Activated CD8-positive, alpha-beta memory T cell treated with anti-CD3 and anti-CD28 coated beads, Interleukin-2, amount 50 U/mL, for 24 hours (primary cell): ENCODE measurements at regions not wholly inside any gene's neighbourhood (a gene's known extent, or its start where the extent isn't known, plus 50 kb on each side); places are given as distances from the start of the nearest gene placed in this dataset.

Experiments used
- DNase-seq: peaks from one replicate; pipeline ENCODE4 v3.0.0-alpha.2; 2020; ENCODE audit errors: extremely low read depth

DNA sequence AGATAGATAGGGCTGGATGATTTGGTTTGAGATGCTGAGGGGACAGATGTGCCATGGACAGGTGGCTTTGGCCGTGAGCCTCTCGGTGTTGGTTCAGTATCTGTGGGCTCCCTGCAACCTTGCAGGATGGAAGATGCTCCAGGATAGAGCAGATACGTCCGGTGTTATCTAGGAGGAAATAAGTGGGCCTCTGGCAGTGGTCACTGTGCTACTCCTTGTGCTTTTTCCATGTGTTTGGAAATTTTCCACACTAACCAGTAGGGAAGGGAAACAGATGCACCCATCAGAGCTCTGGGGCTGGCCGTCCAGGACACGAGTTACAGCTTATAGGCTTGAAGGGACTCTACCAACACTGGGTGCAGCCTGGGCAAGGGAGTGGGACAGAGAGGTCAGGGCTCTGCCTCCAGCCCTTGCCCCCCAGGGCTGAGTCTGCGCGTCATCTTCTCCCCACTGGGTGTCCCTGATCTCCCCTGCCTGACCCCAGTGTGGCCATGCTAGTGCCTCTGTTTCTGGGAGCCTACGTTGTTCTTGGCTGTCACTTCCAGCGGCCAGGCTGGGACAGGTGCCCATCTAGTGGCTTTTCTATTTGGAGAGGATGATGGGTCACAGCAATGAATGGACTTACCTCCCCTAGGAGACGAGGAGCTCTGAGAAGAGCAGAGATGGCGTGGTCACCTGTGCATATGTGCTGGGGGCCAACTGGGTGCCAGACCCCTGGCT lies 166.9 kb downstream of the SEC14L1 start:
- no peak for DNase-seq

DNA sequence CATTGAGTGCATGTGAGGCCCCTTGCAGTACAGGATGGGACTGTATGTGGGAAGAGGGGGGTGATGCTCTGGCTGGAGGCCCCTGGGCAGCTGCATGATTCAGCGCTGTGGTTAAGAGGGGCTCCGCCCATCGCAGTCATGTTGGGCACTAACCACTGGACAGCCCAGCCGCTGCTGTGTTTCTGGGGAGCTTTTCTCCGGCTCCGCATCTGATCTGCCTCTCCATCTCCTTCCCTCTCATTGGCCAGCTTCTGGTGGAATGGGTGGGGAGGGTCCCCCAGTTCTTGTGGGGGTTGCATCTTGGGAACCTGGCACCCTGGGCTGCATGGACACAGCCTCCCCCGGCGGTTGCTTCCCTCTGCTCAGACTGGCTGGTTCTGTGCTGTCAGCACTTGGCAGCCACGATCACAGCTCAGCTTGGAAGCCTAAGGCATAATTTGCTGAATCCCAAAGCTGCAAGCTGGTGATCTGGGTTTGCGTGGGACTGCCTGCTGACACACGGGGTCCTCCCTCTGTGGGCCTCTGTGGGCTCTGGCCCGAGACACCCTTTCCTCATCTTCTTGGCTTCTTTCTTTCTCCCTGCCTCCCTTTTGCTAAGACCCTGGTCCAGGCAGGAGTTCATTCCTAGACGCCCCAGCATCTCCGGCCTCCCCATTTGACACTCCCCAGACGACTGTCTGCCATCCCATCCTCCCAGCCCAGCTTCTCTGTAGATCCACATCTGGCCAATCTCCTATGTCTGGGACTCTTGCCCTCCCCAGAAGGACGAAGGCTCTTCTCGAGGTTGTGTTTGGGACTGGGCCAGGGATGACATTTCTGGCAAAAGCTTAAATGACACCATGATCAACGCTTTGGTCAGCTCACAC lies 168.3 kb downstream of the SEC14L1 start:
- no peak for DNase-seq

DNA sequence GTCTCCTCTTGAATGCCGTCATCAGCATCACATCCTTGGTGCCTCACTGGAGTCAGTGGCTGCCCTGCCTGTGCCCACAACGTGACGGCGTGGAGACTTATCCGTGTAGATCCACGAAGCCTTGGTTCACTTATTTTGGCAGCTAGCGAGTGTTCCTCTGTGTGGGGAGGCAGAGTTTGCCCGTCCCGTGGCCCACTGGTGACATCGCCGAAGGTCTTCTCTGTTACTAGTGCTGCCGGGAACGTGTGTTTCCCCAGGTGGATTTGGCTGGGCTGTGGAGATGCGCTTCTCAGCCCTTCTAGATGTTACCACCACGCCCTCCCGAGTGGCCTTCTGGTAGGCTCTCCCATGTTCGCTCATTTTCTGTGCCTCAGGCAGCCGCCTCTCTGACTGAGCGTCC lies 169.6 kb downstream of the SEC14L1 start:
- DNase-seq, result no peak

DNA sequence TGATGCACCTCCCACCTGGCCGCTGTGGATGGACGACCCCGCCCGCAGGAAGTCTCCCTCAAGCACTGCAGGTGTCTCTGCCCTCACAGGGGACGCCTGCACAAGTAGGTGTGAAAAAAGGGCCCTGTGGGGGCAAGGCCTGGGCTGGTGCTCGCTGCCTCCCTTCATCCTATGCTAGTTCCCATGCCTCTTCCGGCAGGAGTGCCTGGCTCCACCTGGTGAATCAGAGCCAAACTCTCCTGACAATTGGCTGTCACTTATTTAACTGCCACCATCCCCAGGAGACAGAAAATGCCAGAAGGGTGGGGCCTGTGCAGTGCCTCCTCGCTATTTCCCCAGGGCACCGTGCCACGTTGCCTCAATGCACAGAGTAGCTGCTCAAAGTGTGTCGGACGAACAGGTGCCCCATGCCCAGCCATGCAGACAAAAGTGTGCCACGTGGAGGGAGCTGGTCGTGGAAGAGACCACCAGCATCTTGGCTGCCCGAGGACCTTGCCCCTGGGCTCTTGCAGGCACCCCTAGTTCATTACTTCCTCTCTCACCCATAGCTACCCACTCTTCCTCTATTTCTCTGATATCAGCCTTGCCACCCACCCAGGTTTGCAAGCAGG lies 170.7 kb downstream of the SEC14L1 start:
- no peak for DNase-seq

DNA sequence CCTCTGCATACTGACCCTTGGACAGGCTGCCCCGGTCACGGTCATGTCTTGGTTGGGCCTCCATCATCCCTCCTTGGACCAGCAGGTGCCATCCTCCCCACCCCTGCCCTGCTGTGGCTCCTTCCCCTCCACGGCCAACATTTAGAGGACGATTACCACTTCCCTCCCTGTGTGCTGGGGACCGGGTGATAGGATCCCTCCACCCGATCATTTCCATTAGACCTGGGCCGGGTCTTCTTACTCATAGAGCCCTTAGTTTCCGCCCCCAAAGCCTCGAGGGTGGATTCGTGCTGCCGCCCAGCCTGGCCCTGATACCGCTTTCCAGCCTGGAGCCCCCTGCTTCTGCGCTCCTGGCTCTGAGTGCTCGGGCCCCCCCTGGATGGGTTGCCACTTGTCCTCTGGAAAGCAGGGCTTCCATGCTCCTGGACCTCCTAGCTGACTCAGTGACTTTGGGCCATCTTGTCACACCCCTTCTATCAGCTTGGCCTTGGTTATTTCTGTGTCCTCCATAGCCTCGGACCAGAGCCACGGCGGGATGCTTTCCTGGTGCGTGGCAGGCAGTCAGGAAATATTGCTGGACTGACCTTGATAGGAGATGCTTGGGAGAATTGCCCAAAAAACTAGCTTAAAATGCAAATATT lies 171.4 kb downstream of the SEC14L1 start:
- DNase-seq, result no peak

DNA sequence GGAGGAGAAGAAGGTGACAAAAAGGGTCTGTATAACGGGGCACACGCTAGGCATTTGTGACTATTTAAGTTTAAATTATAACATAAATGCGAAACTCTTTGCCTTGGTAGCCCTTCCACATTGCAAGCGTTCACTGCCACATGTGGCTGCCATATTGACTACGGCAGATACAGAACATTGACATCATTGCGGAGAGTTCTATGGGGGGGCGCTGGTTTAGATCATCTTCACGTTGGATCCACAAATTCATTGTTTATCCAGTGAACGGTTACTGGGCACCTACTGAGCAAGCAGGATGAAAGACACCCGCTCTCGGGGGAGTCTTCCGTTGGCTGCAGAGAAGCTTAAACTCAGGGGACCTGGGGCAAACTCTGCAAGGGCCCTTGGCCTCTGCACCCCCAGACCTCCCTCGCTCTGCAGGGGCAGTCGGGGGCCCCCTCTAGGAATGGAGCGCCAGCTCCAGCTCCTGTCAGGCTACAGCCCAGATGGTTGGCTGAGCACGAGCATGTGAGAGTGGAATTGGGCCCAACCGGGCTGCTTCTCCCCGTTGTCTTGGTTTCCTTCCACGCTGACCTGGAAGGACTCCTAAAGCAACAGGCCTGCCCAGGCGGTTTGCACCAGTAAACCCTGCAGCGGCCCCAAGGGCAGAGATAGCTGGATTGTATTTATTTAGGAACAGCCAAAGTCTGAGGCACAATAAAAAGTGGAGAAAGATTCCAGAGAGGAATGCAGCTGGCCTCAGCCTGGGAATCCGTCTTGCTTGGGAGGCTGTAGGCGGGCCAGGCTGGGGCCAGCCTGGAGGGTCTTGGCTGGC lies 172.2 kb downstream of the SEC14L1 start:
- DNase-seq, result no peak

DNA sequence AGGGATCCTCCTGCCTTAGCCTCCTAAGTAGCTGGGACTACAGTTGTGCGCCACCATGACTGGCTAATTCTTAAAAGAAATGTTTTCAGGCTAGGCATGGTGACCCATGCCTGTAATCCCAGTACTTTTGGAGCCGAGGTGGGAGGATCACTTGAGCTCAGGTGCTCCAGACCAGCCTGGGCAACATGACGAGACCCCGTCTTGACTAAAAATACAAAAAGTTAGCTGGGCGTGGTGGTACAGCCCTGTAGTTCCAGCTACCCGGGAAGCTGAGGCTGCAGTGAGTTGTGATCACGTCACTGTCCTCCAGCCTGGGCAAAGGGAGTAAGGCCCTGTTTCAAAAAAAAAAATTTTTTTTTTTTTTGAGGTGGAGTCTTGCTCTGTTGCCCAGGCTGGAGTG lies 173.1 kb downstream of the SEC14L1 start:
- no peak for DNase-seq

DNA sequence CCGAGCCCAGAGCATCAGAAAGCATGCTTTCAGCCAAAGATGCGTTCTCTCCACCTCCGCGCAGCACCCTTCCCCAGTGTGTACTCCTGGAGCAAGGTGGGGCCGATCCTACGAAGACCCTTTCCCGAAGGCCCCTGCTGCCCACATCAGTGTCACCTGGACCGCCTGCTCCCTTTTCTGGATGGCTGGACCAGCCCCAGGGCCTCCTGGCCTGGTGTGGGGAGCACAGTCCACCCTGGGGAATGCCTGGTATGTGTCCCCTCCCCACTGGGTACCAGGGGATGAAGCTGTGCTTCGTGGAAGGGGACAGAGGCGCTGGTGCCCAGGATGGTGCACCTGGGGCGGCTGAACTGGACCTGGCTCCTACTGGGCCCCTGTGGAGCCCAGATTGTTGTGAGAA lies 173.8 kb downstream of the SEC14L1 start:
- no peak for DNase-seq

DNA sequence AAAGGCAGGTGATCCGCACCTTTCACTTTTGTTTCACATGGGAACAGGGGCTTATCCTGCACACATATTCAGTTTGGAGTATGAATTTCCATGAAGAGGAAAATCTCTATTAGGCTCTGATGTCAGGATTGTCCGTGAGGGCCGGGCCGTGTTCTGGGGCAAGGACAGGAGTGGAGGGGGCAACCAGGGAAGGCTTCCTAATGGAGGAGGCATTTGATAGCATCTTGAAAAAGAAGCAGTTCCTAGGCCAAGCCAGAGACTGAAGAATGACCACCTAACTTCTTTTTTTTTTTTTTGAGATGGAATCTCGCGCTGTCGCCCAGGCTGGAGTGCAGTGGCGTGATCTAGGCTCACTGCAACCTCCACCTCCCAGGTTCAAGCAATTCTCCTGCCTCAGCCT lies 174.2 kb downstream of the SEC14L1 start:
- DNase-seq, result no peak

DNA sequence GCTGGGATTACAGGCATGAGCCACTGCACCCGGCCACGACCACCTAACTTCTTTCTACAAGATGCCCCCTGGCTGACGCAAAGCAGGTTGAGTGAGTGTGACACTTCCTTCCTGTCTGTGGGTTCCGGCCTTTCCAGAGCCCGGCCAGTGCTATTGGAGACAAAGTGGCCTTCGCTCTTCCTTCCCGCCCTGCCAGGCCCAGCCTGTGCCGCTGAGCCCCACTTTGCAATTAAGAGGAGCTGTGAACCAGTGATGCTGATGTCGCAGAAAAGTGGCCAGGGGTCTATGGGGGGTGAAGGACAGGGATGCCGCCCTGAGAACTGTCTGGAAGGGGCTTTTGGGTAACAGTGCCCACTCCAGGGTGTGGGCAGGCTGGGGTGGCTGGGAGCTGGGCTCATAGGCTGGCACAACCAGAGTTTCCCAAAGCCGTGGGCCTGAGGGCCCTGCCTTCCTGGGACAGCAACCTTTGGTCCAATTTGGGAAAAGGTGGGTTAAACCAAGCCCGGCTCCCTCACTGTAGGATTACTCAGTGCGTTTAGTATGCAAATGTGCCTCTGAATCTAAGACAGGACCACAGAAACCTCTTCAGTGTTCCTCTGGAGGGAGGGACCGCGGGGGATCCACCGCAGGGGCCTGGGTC lies 174.9 kb downstream of the SEC14L1 start:
- DNase-seq, result no peak

DNA sequence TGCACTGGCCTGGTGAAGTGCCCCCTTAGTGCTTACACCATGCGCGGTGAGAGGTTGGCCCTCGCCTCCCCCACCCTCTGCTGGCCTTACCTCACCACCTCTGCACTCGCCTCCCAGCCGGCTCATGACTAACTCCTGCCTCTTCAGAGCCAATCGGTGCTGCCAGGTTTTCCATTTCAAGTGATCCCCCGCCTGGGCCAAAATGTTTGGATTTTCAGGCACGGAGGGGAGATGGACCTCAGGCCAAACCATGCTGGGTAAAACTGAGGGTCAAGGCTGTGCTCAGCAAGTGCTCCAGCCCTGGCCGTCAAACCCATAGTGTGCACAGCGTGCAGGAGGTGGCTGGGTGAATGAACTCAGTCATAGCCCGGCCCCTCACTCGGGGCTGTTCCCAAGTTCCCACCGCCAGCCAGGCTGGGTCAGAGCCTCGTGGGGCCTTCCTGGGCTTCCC lies 175.4 kb downstream of the SEC14L1 start:
- no peak for DNase-seq

DNA sequence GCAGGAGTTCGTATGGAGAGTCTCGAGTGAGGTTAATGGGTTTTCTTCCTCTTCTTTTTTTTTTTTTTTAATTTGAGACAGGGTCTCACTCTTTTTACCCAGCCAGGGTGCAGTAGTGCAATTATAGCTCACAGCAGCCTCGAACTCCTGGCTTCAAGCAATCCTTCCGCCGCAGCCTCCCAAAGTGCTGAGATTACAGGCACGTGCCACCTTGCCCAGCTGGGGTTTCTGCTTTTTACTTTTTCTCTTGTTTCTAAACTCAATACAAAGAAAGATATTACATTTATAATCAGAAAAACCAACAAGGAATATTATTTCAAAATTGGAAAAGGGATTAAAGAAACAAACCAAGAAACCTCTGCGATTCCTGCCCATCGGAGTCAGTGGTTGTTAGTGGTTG lies 175.9 kb downstream of the SEC14L1 start:
- DNase-seq, result no peak

DNA sequence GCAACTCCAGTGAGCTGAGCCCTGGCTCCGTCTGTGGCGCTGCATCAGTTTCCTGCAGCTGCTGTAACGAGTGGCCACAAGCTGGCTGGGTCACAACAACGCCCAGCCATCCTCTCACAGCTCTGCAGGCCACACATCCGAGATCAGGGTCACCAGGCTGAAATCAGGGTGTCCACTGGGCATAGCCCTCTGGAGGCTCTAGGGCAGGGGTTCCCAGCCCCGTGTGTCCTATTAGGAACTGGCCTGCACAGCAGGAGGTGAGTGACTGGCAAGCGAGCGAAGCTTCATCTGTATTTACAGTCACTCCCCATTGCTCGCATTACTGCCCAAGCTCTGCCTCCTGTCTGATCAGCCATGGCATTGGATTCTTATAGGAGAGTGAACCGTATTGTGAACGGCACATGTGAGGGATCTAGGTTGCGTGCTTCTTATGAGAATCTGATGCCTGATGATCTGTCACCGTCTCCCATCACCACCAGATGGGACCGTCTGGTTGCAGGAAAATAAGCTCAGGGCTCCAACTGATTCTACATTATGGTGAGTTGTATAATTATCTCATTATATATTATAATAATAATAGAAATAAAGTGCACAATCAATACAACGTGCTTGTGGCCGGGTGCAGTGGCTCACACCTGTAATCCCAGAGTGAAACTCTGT lies 176.5 kb downstream of the SEC14L1 start:
- DNase-seq, result no peak

DNA sequence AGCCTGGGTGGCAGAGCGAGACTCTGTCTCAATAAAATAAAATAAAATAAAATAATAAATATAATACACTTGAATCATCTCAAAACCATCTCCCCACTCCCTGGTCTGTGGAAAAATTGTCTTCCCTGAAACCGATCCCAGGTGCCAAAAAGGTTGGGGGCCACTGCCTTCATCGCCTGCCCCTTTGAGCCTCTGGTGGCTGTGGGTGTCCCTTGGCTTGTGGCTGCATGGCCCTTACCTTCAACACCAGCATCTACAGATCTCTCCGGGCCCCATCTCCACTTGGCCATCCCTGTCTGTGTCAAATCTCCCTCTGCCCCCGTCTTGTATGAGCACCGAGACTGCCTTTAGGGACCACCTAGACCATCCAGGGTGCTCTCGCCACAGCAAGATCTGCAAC lies 177.3 kb downstream of the SEC14L1 start:
- no peak for DNase-seq

DNA sequence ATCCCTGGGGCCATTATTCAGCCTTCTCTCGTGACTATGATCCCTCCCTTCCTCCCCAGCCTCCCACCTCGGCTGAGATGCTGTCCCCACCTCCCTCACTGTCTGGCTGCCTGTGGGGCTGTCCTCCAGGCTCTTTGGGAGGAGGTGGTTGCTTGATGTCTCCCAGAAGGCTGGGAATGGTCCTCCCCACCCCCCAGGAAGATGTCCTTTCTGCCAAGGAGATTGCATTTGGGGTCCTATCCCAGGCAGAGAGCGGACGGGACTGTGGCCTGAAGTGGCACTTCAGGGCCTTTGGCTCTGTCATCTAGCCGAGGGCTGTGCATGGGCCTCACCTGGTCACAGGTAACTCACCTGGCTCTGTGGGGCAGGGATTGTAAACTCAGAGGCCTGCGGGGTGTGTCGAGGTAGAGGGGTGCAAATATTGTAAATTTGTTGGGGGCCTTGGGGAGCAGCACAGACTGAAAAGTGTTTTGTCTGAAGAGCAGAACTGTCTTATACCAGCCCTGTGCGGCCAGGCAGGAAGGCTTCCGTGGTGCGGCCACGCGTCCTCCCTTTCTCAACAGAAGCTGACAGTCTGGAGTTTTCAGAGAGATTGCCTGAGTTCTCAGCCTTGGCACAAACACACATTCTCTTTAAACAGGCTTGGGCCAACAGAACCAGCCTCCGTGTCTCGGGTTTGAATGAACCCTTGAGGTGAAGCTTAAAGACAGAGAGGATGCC lies 177.9 kb downstream of the SEC14L1 start:
- DNase-seq, result no peak

DNA sequence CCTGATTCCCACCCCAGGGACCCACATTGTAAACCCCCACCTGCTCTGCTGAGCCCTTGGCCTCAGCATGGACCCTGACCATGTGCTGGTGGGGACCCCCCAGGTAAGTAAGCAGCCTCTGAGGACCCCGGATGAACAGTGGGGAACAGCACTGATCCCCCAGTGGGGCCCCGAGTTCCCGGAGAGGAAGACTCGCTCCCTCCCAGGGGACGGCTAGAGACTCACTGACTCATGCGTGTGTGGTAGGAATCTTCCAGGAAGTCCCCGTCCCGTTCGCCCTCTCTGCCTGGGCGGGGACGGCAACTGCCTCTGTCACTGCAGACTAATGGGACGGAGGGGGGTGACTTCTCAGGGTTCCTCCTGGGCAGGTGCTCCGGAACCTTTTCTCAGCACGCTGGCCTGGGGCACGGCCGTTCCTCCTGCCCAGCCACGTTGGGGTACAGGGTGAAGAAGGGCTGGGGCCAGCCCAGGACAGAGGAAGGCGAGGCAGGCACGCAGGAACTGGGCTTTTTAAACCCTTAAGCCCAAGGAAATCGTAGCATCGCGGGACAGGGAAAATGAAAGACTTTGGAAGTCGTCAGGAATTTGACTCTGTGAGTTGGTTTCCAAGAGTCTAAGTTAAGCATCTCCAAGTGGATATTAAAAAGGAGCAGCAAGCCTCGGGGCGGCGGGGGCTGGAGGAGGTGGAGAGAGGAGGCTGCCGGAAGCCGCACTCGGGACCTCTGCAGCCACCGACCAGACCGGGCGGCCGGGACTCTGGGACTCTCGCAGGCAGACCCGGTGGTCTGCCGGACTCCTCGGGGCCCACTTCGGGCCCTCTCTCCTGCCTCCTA lies 178.7 kb downstream of the SEC14L1 start:
- DNase-seq, result no peak

DNA sequence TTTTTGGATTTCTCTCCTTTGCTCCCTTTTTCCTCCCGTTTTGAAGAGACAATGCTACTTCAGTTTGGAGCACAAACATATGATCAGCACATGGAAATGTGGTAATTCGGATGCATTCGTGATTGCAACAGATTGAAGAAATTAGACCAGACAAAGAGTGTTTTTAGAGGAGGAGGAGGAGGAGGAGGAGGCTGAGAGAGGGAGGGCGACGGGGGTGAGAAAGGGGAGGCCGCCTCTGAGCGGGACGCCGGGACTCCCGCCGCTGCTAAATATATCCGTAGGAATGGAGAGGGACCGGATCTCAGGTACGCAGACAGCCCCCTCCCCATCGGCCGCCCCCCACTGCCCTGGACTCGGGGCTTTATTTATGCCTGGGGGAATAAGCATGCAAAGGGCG lies 179.3 kb downstream of the SEC14L1 start:
- no peak for DNase-seq

DNA sequence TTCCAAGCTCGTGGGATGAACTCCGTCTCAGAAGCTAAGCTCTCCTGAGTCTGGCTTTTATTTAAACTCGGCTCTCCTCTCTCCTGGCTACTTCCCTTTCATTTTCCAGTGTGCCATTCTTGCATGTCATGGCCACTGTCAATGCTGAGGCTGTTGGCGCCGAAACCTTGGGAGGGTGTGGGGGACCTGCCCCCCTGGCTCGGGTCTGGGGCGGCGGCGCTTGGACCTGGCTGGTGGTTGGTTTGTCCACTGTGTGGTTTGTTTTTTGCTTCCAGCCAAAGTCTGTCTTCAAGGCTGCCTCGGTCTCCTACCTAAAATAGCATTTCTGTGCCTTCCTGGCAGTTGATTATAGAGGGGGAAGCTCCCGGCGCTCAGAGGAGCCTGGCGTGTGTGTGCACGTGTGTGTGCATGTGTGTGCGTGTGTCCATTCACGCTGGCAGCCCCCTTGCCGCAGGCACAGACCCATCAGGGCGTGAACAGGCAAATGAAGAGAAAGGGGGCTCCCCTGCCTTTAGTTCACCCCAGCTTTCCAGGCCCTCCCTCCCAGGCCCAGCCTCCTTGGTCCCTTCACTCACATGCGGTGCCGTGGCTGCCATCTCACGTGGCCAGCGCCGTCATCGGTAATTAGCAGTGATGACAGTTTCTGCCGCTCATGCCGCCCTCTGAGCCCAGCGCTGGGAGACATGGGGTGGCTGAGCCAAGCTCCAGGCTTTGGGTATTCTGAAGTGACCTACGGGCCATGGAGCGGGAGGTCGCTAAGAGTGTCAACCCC lies 179.9 kb downstream of the SEC14L1 start:
- no peak for DNase-seq
